SKM-1 treated with dmso at 0.1 percent for 144 hours (cell line): ENCODE measurements at regions not wholly inside any gene's neighbourhood (a gene's known extent, or its start where the extent isn't known, plus 50 kb on each side); places are given as distances from the start of the nearest gene placed in this dataset.
"Not testable (repeated sequence)": the region's sequence is repeated elsewhere in the genome, so short reads cannot be mapped to it uniquely, and the experiment has no call there.

Experiments used
- DNase-seq: peaks from one replicate; lab custom pipeline; 2025; ENCODE audit not compliant: unreplicated experiment; lab: John Stamatoyannopoulos, UW

GRCh38 chr10:52477305-52477704 lies 163.2 kb downstream of the DKK1 start:
- no peak for DNase-seq

- no peak for DNase-seq
These were observed 165.5 kb downstream of the DKK1 start for GRCh38 chr10:52479567-52479966.

- DNase-seq: no peak
These were observed 168.0 kb downstream of the DKK1 start for GRCh38 chr10:52481986-52482555.

GRCh38 chr10:52483587-52483986 lies 169.5 kb downstream of the DKK1 start:
- DNase-seq: no peak

GRCh38 chr10:52484206-52485065 lies 170.4 kb downstream of the DKK1 start:
- no peak for DNase-seq

- no peak for DNase-seq
These were observed 171.4 kb downstream of the DKK1 start for GRCh38 chr10:52485462-52485861.

- no peak for DNase-seq
These were observed 172.9 kb downstream of the DKK1 start for GRCh38 chr10:52486840-52487611.

- peak; percentile 12 for DNase-seq
These were observed 174.8 kb downstream of the DKK1 start for GRCh38 chr10:52488606-52489485.

- DNase-seq: no peak
These were observed 177.3 kb downstream of the DKK1 start for GRCh38 chr10:52491246-52491995.

GRCh38 chr10:52499281-52499680 lies 185.2 kb downstream of the DKK1 start:
- DNase-seq: no peak

- no peak for DNase-seq
These were observed 186.4 kb downstream of the DKK1 start for GRCh38 chr10:52500476-52500875.

- no peak for DNase-seq
These were observed 188.2 kb downstream of the DKK1 start for GRCh38 chr10:52502237-52502636.

GRCh38 chr10:52505341-52505740 lies 191.3 kb downstream of the DKK1 start:
- DNase-seq: not testable (repeated sequence)

GRCh38 chr10:52514481-52514880 lies 200.4 kb downstream of the DKK1 start:
- DNase-seq: no peak

- DNase-seq: no peak
These were observed 202.9 kb downstream of the DKK1 start for GRCh38 chr10:52517012-52517411.

GRCh38 chr10:52523696-52524095 lies 209.6 kb downstream of the DKK1 start:
- DNase-seq: no peak

GRCh38 chr10:52525761-52526160 lies 211.7 kb downstream of the DKK1 start:
- no peak for DNase-seq

- DNase-seq: no peak
These were observed 212.3 kb downstream of the DKK1 start for GRCh38 chr10:52526251-52526823.

- DNase-seq: no peak
These were observed 218.7 kb downstream of the DKK1 start for GRCh38 chr10:52532650-52533290.
